ENCODE measurements at regions not wholly inside any gene's neighbourhood (a gene's known extent, or its start where the extent isn't known, plus 50 kb on each side); places are given as distances from the start of the nearest gene placed in this dataset.

DNA sequence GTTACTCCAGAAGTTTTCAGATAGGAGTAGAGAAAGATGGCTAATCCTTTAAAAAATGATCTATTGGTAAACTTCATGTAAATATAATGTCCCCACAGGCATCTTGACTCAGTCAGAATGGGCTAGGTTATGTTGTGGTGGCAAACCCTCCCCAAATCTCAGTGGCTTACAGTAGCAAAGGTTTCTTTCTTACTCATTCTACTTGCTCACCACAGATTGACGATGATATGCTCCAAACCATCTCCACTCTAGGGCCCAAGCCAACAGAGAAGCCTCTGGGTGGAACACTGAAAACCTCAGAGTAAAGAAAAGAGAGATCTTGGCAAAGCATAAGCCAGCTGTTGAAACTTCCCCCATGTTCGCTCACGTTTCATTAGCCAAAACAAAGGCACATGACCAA lies 146.4 kb downstream of the EMP1 start:
- TF ChIP-seq CTCF (IDR thresholded peaks at IDR 0.05) = no peak
- Mint-ChIP-seq H3K36me3 (ENCODE audit: unreplicated experiment) (no peaks in the 10 kb centered on the region), H3K27ac (ENCODE audit: unreplicated experiment) (no peak overlapping the region), H3K27me3 (ENCODE audit: unreplicated experiment) (peaks cover 5% of the 10 kb centered on the region), H3K9me3 (ENCODE audit: unreplicated experiment) (no peaks in the 10 kb centered on the region), H3K4me1 (ENCODE audit: unreplicated experiment) (peaks cover 21% of the 10 kb centered on the region), H3K4me3 (ENCODE audit: unreplicated experiment) (no peak overlapping the region)
- no peak for DNase-seq (ENCODE audit: extremely low spot score, unreplicated experiment)

GRCh38 chr12:13340149-13340548 lies 143.6 kb downstream of the EMP1 start:
- H3K27me3 Mint-ChIP-seq (ENCODE audit: unreplicated experiment) = peaks cover 8% of the 10 kb centered on the region
- H3K36me3 Mint-ChIP-seq (ENCODE audit: unreplicated experiment) = no peaks in the 10 kb centered on the region
- TF ChIP-seq CTCF (IDR thresholded peaks at IDR 0.05) = no peak
- no peaks in the 10 kb centered on the region for H3K9me3 Mint-ChIP-seq (ENCODE audit: unreplicated experiment)
- H3K4me1 Mint-ChIP-seq (ENCODE audit: unreplicated experiment) = peaks cover 15% of the 10 kb centered on the region
- no peak overlapping the region for H3K4me3 Mint-ChIP-seq (ENCODE audit: unreplicated experiment)
- no peak overlapping the region for H3K27ac Mint-ChIP-seq (ENCODE audit: unreplicated experiment)
- no peak for DNase-seq (ENCODE audit: extremely low spot score, unreplicated experiment)

DNA sequence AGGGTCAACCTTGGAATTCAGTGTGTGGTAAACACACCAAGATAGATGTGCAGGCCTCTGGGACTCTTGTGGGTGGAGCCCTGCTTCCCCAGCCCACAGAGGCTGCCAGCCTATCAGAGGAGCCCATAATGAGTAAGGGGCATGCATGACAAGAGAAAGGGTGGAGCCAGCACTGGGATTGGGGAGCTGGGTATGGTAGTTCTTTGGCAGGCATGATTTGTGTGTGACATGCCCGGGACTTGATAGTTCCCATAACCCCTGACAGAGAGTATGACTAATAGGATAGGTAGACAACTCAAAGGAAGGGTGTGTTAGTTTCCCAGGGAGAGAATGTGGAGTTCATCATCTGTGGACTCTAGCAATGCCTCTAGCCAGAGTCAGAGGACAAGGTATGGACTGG lies 143.0 kb downstream of the EMP1 start:
- no peaks in the 10 kb centered on the region for H3K36me3 Mint-ChIP-seq (ENCODE audit: unreplicated experiment)
- H3K27me3 Mint-ChIP-seq (ENCODE audit: unreplicated experiment) = peaks cover 13% of the 10 kb centered on the region
- no peak overlapping the region for H3K4me3 Mint-ChIP-seq (ENCODE audit: unreplicated experiment)
- TF ChIP-seq CTCF (IDR thresholded peaks at IDR 0.05) = no peak
- peaks cover 15% of the 10 kb centered on the region for H3K4me1 Mint-ChIP-seq (ENCODE audit: unreplicated experiment)
- no peak overlapping the region for H3K27ac Mint-ChIP-seq (ENCODE audit: unreplicated experiment)
- H3K9me3 Mint-ChIP-seq (ENCODE audit: unreplicated experiment) = no peaks in the 10 kb centered on the region
- DNase-seq (ENCODE audit: extremely low spot score, unreplicated experiment) = no peak

- no peak for DNase-seq (ENCODE audit: extremely low spot score, unreplicated experiment)
- Mint-ChIP-seq H3K27me3 (ENCODE audit: unreplicated experiment) (peaks cover 17% of the 10 kb centered on the region), H3K27ac (ENCODE audit: unreplicated experiment) (no peak overlapping the region), H3K36me3 (ENCODE audit: unreplicated experiment) (no peaks in the 10 kb centered on the region), H3K9me3 (ENCODE audit: unreplicated experiment) (no peaks in the 10 kb centered on the region), H3K4me3 (ENCODE audit: unreplicated experiment) (no peak overlapping the region), H3K4me1 (ENCODE audit: unreplicated experiment) (peaks cover 15% of the 10 kb centered on the region)
- no peak for TF ChIP-seq CTCF (IDR thresholded peaks at IDR 0.05)
These were observed 142.6 kb downstream of the EMP1 start for GRCh38 chr12:13339091-13339490.

GRCh38 chr12:13337791-13338190 lies 141.3 kb downstream of the EMP1 start:
- Mint-ChIP-seq H3K4me3 (ENCODE audit: unreplicated experiment) (no peak overlapping the region), H3K36me3 (ENCODE audit: unreplicated experiment) (no peaks in the 10 kb centered on the region), H3K9me3 (ENCODE audit: unreplicated experiment) (no peaks in the 10 kb centered on the region), H3K27me3 (ENCODE audit: unreplicated experiment) (peaks cover 16% of the 10 kb centered on the region), H3K27ac (ENCODE audit: unreplicated experiment) (no peak overlapping the region), H3K4me1 (ENCODE audit: unreplicated experiment) (peaks cover 15% of the 10 kb centered on the region)
- no peak for TF ChIP-seq CTCF (IDR thresholded peaks at IDR 0.05)
- DNase-seq (ENCODE audit: extremely low spot score, unreplicated experiment) = no peak

All from osteocyte (in vitro differentiated cells).